H1 (cell line): ENCODE measurements at regions not wholly inside any gene's neighbourhood (a gene's known extent, or its start where the extent isn't known, plus 50 kb on each side); places are given as distances from the start of the nearest gene placed in this dataset.
"Not testable (repeated sequence)": the region's sequence is repeated elsewhere in the genome, so short reads cannot be mapped to it uniquely, and the experiment has no call there.

ENCODE experiments used
- CHD7 ChIP-seq: fragments of 300-600 bp; sonication (generic); IDR thresholded peaks from 2 replicates; pipeline ENCODE4 v1.7.1; 2012; ENCODE audit warnings: low read length, moderate library complexity, mild to moderate bottlenecking, inconsistent platforms; ENCODE audit not compliant: insufficient replicate concordance
- CTCF ChIP-seq, 3 experiments: IDR thresholded peaks; 1 replicate in 2 of 3; 2 replicates in 1 of 3; pipeline versions ENCODE4 v1.5.1 to v1.6.1; 2011; ENCODE audit warnings: low read length in 3 of 3, mild to moderate bottlenecking in 3 of 3, inconsistent platforms in 2 of 3, low read depth in 1 of 3, moderate library complexity in 1 of 3; ENCODE audit not compliant: insufficient read depth in 1 of 3; ENCODE audit errors: control extremely low read depth in 1 of 3
- EZH2 ChIP-seq: fragments of 200-600 bp; sonication (generic); IDR thresholded peaks from 2 replicates; pipeline ENCODE4 v1.7.1; 2012; ENCODE audit warnings: low read depth, mild to moderate bottlenecking, moderate library complexity, low read length, inconsistent platforms; ENCODE audit not compliant: severe bottlenecking
- JUN ChIP-seq: IDR thresholded peaks from 2 replicates; pipeline ENCODE4 v1.6.1; 2011; ENCODE audit warnings: low read depth, mild to moderate bottlenecking, improper control_type of control experiment, low read length
- RFX5 ChIP-seq: IDR thresholded peaks from 2 replicates; pipeline ENCODE4 v1.6.1; 2011; ENCODE audit warnings: low read depth, low read length, improper control_type of control experiment, borderline replicate concordance
- SIN3A ChIP-seq, 2 experiments: IDR thresholded peaks in 1 of 2; conservative IDR thresholded peaks in 1 of 2; 2 replicates each; pipeline ENCODE4 v1.6.1; 2011 to 2012; ENCODE audit warnings: low read length in 2 of 2, improper control_type of control experiment in 1 of 2, low read depth in 1 of 2, mild to moderate bottlenecking in 1 of 2
- TEAD4 ChIP-seq: IDR thresholded peaks from 2 replicates; pipeline ENCODE4 v1.6.1; 2012; ENCODE audit warnings: low read depth, low read length, inconsistent platforms, mixed read lengths
- USF2 ChIP-seq: IDR thresholded peaks from 2 replicates; pipeline ENCODE4 v1.6.1; 2011; ENCODE audit warnings: low read length, improper control_type of control experiment
- YY1 ChIP-seq: IDR thresholded peaks from 2 replicates; pipeline ENCODE4 v1.6.1; 2011; ENCODE audit warnings: low read depth, mild to moderate bottlenecking, low read length

- not testable (repeated sequence) for TF ChIP-seq CTCF (IDR thresholded peaks at IDR 0.05; ENCODE audit: control extremely low read depth in 1 of 3, insufficient read depth in 1 of 3, low read depth in 1 of 3, low read length in 3 of 3); YY1; RFX5; SIN3A (conservative IDR thresholded peaks at IDR 0.05 in 1 of 2, IDR thresholded peaks at IDR 0.05 in 1 of 2; ENCODE audit: low read depth in 1 of 2, low read length in 2 of 2); TEAD4; JUN; USF2; CHD7; EZH2
Measured at GRCh38 chr19:20296314-20296713, 129.3 kb downstream of the ZNF486 start.
